B cell (primary cell): ENCODE measurements at regions not wholly inside any gene's neighbourhood (a gene's known extent, or its start where the extent isn't known, plus 50 kb on each side); places are given as distances from the start of the nearest gene placed in this dataset.

Experiments used
- CTCF ChIP-seq: fragments of 200-600 bp; IDR thresholded peaks from one replicate; pipeline ENCODE4 v1.8.0; 2022; ENCODE audit warnings: antibody characterized with exemption, mild to moderate bottlenecking
- EZH2 ChIP-seq: IDR thresholded peaks from 2 replicates; pipeline ENCODE4 v1.6.1; 2012; ENCODE audit warnings: borderline replicate concordance, low read depth, mild to moderate bottlenecking, moderate library complexity, low read length; ENCODE audit not compliant: insufficient read depth, poor library complexity, severe bottlenecking

GRCh38 chr7:94176694-94177200 is 172.6 kb upstream of the BET1 start:
- TF ChIP-seq CTCF (no peak), EZH2 (no peak)
